Transverse colon (tissue), 3 donors: ENCODE measurements at regions not wholly inside any gene's neighbourhood (a gene's known extent, or its start where the extent isn't known, plus 50 kb on each side); places are given as distances from the start of the nearest gene placed in this dataset.

Source experiments
- EP300 ChIP-seq: sonication (generic); formaldehyde crosslinking; IDR thresholded peaks from one replicate; pipeline ENCODE4 v1.6.1; 2017; ENCODE audit warnings: antibody characterized with exemption, low read depth
- POLR2A ChIP-seq: fragments of 450-650 bp; IDR thresholded peaks from one replicate; pipeline ENCODE4 v1.6.1; 2016; ENCODE audit warnings: antibody characterized with exemption, mild to moderate bottlenecking, moderate library complexity
- TF ChIP-seq, protein P1 (sequence below), 5 experiments: fragments of 200-600 bp in 3 of 5; fragments of 450-650 bp in 2 of 5; sonication (generic) in 3 of 5; IDR thresholded peaks; 1 replicate in 2 of 5; 2 replicates in 3 of 5; pipeline ENCODE4 v1.5.1; 2016 to 2017; ENCODE audit warnings: antibody characterized with exemption in 5 of 5, inconsistent platforms in 3 of 5, mild to moderate bottlenecking in 2 of 5, moderate library complexity in 1 of 5

GRCh38 chr10:71902351-71902750 lies 51.3 kb upstream of the PSAP start:
- TF ChIP-seq, protein P1, sequence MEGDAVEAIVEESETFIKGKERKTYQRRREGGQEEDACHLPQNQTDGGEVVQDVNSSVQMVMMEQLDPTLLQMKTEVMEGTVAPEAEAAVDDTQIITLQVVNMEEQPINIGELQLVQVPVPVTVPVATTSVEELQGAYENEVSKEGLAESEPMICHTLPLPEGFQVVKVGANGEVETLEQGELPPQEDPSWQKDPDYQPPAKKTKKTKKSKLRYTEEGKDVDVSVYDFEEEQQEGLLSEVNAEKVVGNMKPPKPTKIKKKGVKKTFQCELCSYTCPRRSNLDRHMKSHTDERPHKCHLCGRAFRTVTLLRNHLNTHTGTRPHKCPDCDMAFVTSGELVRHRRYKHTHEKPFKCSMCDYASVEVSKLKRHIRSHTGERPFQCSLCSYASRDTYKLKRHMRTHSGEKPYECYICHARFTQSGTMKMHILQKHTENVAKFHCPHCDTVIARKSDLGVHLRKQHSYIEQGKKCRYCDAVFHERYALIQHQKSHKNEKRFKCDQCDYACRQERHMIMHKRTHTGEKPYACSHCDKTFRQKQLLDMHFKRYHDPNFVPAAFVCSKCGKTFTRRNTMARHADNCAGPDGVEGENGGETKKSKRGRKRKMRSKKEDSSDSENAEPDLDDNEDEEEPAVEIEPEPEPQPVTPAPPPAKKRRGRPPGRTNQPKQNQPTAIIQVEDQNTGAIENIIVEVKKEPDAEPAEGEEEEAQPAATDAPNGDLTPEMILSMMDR (IDR thresholded peaks at IDR 0.05) = no peak
- TF ChIP-seq POLR2A (no peak), EP300 (no peak)
